HUES6 (cell line): ENCODE measurements at regions not wholly inside any gene's neighbourhood (a gene's known extent, or its start where the extent isn't known, plus 50 kb on each side); places are given as distances from the start of the nearest gene placed in this dataset.

Source experiments
- H3K27ac ChIP-seq: 2 replicates; pipeline ENCODE4 v1.7.0; 2013; ENCODE audit warnings: low read depth, mild to moderate bottlenecking, low read length, inconsistent platforms
- H3K27me3 ChIP-seq: 2 replicates; pipeline ENCODE4 v1.6.1; 2013; ENCODE audit warnings: low read length; ENCODE audit not compliant: control insufficient read depth, insufficient read depth
- H3K36me3 ChIP-seq: 2 replicates; pipeline ENCODE4 v1.6.1; 2013; ENCODE audit warnings: low read length; ENCODE audit not compliant: control insufficient read depth, insufficient read depth
- H3K4me1 ChIP-seq: 2 replicates; pipeline ENCODE4 v1.6.1; 2013; ENCODE audit warnings: low read length; ENCODE audit not compliant: control insufficient read depth, insufficient read depth
- H3K4me3 ChIP-seq: 2 replicates; pipeline ENCODE4 v1.5.1; 2013; ENCODE audit warnings: low read depth, low read length
- H3K9ac ChIP-seq: one replicate; pipeline ENCODE4 v1.6.1; 2013; ENCODE audit warnings: mild to moderate bottlenecking, low read length
- H3K9me3 ChIP-seq: 2 replicates; pipeline ENCODE4 v1.6.1; 2013; ENCODE audit warnings: low read depth, low read length; ENCODE audit not compliant: control insufficient read depth, insufficient read depth

GRCh38 chr4:16450724-16451123, 224.5 kb upstream of the TAPT1 start:
- Histone ChIP-seq H3K4me3 (no peak overlapping the region), H3K36me3 (no peaks in the 10 kb centered on the region), H3K4me1 (no peaks in the 10 kb centered on the region), H3K9me3 (no peaks in the 10 kb centered on the region), H3K9ac (no peak overlapping the region), H3K27me3 (peaks cover 76% of the 10 kb centered on the region), H3K27ac (no peak overlapping the region)

GRCh38 chr4:16450031-16450430, 223.8 kb upstream of the TAPT1 start:
- H3K9me3 ChIP-seq: no peaks in the 10 kb centered on the region
- no peaks in the 10 kb centered on the region for H3K4me1 ChIP-seq
- peaks cover 74% of the 10 kb centered on the region for H3K27me3 ChIP-seq
- no peak overlapping the region for H3K27ac ChIP-seq
- H3K9ac ChIP-seq: no peak overlapping the region
- H3K4me3 ChIP-seq: no peak overlapping the region
- H3K36me3 ChIP-seq: no peaks in the 10 kb centered on the region

GRCh38 chr4:16449406-16449805, 223.1 kb upstream of the TAPT1 start:
- no peak overlapping the region for H3K4me3 ChIP-seq
- H3K27me3 ChIP-seq: peaks cover 78% of the 10 kb centered on the region
- no peaks in the 10 kb centered on the region for H3K36me3 ChIP-seq
- no peaks in the 10 kb centered on the region for H3K4me1 ChIP-seq
- no peak overlapping the region for H3K9ac ChIP-seq
- H3K9me3 ChIP-seq: no peaks in the 10 kb centered on the region
- H3K27ac ChIP-seq: no peak overlapping the region

GRCh38 chr4:16448241-16448840, 222.1 kb upstream of the TAPT1 start:
- Histone ChIP-seq H3K4me1 (no peaks in the 10 kb centered on the region), H3K27me3 (peaks cover 81% of the 10 kb centered on the region), H3K27ac (no peak overlapping the region)

GRCh38 chr4:16443504-16444088, 217.3 kb upstream of the TAPT1 start:
- Histone ChIP-seq H3K36me3 (no peaks in the 10 kb centered on the region), H3K9me3 (no peaks in the 10 kb centered on the region), H3K27me3 (peaks cover 51% of the 10 kb centered on the region), H3K27ac (no peak overlapping the region), H3K4me3 (no peak overlapping the region), H3K9ac (no peak overlapping the region), H3K4me1 (no peaks in the 10 kb centered on the region)

More at GRCh38 chr4:16448241-16448840, 222.1 kb upstream of the TAPT1 start:
- Histone ChIP-seq H3K9ac (no peak overlapping the region), H3K36me3 (no peaks in the 10 kb centered on the region), H3K4me3 (no peak overlapping the region), H3K9me3 (no peaks in the 10 kb centered on the region)

GRCh38 chr4:16442296-16442695, 216.0 kb upstream of the TAPT1 start:
- no peak overlapping the region for H3K9ac ChIP-seq
- no peaks in the 10 kb centered on the region for H3K4me1 ChIP-seq
- no peaks in the 10 kb centered on the region for H3K36me3 ChIP-seq
- no peak overlapping the region for H3K27ac ChIP-seq
- no peak overlapping the region for H3K4me3 ChIP-seq
- peaks cover 38% of the 10 kb centered on the region for H3K27me3 ChIP-seq
- peaks cover 5% of the 10 kb centered on the region; the same call in 1 of the 2 replicates for H3K9me3 ChIP-seq

- no peaks in the 10 kb centered on the region for H3K4me1 ChIP-seq
- no peak overlapping the region for H3K4me3 ChIP-seq
- no peaks in the 10 kb centered on the region for H3K36me3 ChIP-seq
- peaks cover 10% of the 10 kb centered on the region; the same call in 1 of the 2 replicates for H3K9me3 ChIP-seq
- peaks cover 20% of the 10 kb centered on the region for H3K27me3 ChIP-seq
- no peak overlapping the region for H3K9ac ChIP-seq
- H3K27ac ChIP-seq: no peak overlapping the region
Measured at GRCh38 chr4:16439768-16440167, 213.5 kb upstream of the TAPT1 start.

- Histone ChIP-seq H3K27me3 (peaks cover 12% of the 10 kb centered on the region), H3K27ac (no peak overlapping the region), H3K36me3 (no peaks in the 10 kb centered on the region), H3K9me3 (peaks cover 10% of the 10 kb centered on the region; the same call in 1 of the 2 replicates), H3K4me1 (no peaks in the 10 kb centered on the region), H3K9ac (no peak overlapping the region), H3K4me3 (no peak overlapping the region)
Measured at GRCh38 chr4:16438986-16439385, 212.7 kb upstream of the TAPT1 start.

- H3K4me3 ChIP-seq: no peak overlapping the region
- H3K36me3 ChIP-seq: no peaks in the 10 kb centered on the region
- H3K27ac ChIP-seq: no peak overlapping the region
- H3K27me3 ChIP-seq: peaks cover 12% of the 10 kb centered on the region
- no peak overlapping the region for H3K9ac ChIP-seq
- peaks cover 10% of the 10 kb centered on the region; the same call in 1 of the 2 replicates for H3K9me3 ChIP-seq
- H3K4me1 ChIP-seq: no peaks in the 10 kb centered on the region
Measured at GRCh38 chr4:16437836-16438235, 211.6 kb upstream of the TAPT1 start.

- no peak overlapping the region for H3K4me3 ChIP-seq
- no peaks in the 10 kb centered on the region for H3K4me1 ChIP-seq
- H3K27me3 ChIP-seq: no peaks in the 10 kb centered on the region
- no peaks in the 10 kb centered on the region for H3K36me3 ChIP-seq
- peaks cover 4% of the 10 kb centered on the region; the same call in 1 of the 2 replicates for H3K9me3 ChIP-seq
- no peak overlapping the region for H3K9ac ChIP-seq
- no peak overlapping the region for H3K27ac ChIP-seq
Measured at GRCh38 chr4:16431866-16432265, 205.6 kb upstream of the TAPT1 start.

GRCh38 chr4:16418814-16419213, 192.5 kb upstream of the TAPT1 start:
- no peaks in the 10 kb centered on the region for H3K27me3 ChIP-seq
- H3K27ac ChIP-seq: no peak overlapping the region
- no peak overlapping the region for H3K9ac ChIP-seq
- no peaks in the 10 kb centered on the region for H3K36me3 ChIP-seq
- H3K9me3 ChIP-seq: peaks cover 8% of the 10 kb centered on the region
- no peak overlapping the region for H3K4me3 ChIP-seq
- H3K4me1 ChIP-seq: no peaks in the 10 kb centered on the region
